Lower leg skin (tissue), 4 donors: ENCODE measurements at regions not wholly inside any gene's neighbourhood (a gene's known extent, or its start where the extent isn't known, plus 50 kb on each side); places are given as distances from the start of the nearest gene placed in this dataset.

ENCODE experiments used
- DNase-seq, 2 donors: peaks; one replicate each; pipeline ENCODE4 v3.0.0-alpha.2; 2019; ENCODE audit warnings: low spot score in 2 of 2
- H3K4me3 ChIP-seq: fragments of 200-600 bp; sonication (generic); 2 replicates; pipeline ENCODE4 v1.5.1; 2017; ENCODE audit warnings: mild to moderate bottlenecking, low read depth; ENCODE audit not compliant: poor library complexity, severe bottlenecking
- CTCF ChIP-seq, 3 donors: fragments of 450-650 bp; IDR thresholded peaks; one replicate each; pipeline ENCODE4 v1.5.1; 2016; ENCODE audit warnings: antibody characterized with exemption in 3 of 3, mild to moderate bottlenecking in 3 of 3, moderate library complexity in 2 of 3
- POLR2A ChIP-seq, 2 donors: fragments of 450-650 bp; IDR thresholded peaks; one replicate each; pipeline ENCODE4 v1.6.1; 2016 to 2017; ENCODE audit warnings: antibody characterized with exemption in 2 of 2, mild to moderate bottlenecking in 1 of 2, moderate library complexity in 1 of 2
- WGBS, 2 donors: methylation state at CpG; one replicate each; pipeline ENCODE4 v1.1.5; 2018; 5-methylcytosine and 5-hydroxymethylcytosine counted together
- intact Hi-C: fragments of 100-400 bp; cut with DNase I; formaldehyde crosslinking; loops from one replicate; pipeline ENCODE4 v1.15.0; 2023; ENCODE audit warnings: low total_unique reads

GRCh38 chr11:13128354-13128753 is 119.2 kb downstream of the RASSF10 start:
- WGBS, 2 donors = 92 to 94% methylated on average over 4 of the region's 4 CpGs
- TF ChIP-seq POLR2A (IDR thresholded peaks at IDR 0.05) = no peak
- TF ChIP-seq CTCF (IDR thresholded peaks at IDR 0.05) = no peak
- no peak for DNase-seq

GRCh38 chr11:13134066-13134465 is 125.0 kb downstream of the RASSF10 start:
- DNase-seq = no peak
- WGBS, 2 donors = 66 to 85% methylated on average over 3 of the region's 3 CpGs
- intact Hi-C loops = no loop called here
- no peak for TF ChIP-seq CTCF (IDR thresholded peaks at IDR 0.05)
- no peak for TF ChIP-seq POLR2A (IDR thresholded peaks at IDR 0.05)
- no peak overlapping the region for H3K4me3 ChIP-seq

More at GRCh38 chr11:13128354-13128753, 119.2 kb downstream of the RASSF10 start:
- intact Hi-C loops = loop anchor here (5.0 kb wide), 1 partner anchor 344 kb away; no protein-coding TSS in a partner anchor
- no peak overlapping the region for H3K4me3 ChIP-seq

- intact Hi-C loops = no loop called here
- H3K4me3 ChIP-seq = no peak overlapping the region
- WGBS, 2 donors = 75 to 76% methylated on average over 2 of the region's 2 CpGs
- no peak for TF ChIP-seq CTCF (IDR thresholded peaks at IDR 0.05)
- TF ChIP-seq POLR2A (IDR thresholded peaks at IDR 0.05) = no peak
- no peak for DNase-seq
Measured at GRCh38 chr11:13134886-13135285, 125.8 kb downstream of the RASSF10 start.

DNA sequence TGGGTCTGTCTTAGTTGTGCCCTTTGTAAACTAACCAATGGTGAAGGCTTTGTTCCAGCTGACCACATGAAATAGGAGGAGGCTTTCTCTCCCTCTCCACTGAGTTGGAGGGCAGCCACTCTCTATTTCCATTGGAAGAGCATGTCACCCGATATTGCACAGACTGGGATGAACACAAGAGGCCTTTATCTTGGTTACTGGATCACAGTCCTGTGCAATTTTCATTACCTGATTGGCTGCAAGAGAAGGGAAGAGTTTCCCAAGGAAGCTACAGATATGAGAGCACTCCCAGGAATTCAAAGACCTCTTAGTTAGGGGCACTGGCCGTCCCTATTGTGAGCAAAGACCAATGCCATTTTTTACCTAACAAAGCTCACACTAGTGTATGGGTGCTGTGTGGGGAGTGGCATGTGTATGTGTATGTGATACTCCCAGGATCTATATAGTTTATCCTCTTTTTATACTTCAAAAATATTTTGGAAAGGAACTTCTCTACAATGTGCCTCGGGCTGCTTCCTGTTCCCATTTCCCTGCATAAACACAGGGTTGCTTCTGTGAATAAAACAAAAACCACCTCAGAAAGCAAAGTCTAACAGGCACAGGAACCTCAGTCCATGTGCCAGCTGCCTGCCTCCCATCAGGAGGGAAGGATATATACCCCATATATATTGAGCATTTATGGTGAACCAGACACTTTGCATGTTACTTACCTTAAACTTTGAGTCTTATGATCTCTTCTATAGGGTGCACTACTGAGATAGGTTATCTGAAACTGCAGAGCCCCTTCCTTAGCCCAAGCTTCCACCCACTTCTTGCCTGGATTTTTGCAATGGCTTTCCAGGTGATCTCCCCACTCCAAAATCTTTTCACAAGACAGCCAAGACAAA is 126.5 kb downstream of the RASSF10 start:
- WGBS, 2 donors = 57 to 62% methylated on average over 3 of the region's 3 CpGs
- no peak for DNase-seq
- TF ChIP-seq POLR2A (IDR thresholded peaks at IDR 0.05) (no peak), CTCF (IDR thresholded peaks at IDR 0.05) (no peak)

DNA sequence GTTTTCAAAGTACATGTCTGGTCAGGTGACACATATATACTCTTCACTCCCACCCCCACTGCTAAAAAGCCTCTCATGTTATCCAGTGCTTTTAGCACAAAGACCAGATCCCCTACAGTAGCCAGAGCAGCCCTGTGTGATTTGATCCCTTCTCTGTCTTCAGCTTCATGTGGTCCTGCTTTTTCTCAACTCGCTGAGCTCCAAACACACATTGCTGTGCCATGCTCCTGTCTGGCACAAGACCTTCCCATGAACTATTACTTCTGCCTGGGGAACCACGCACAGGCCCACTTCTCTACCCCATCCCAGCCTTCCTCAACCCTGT is 127.1 kb downstream of the RASSF10 start:
- H3K4me3 ChIP-seq = no peak overlapping the region
- intact Hi-C loops = no loop called here
- WGBS, 2 donors = 43 to 88% methylated on average over 2 of the region's 2 CpGs
- TF ChIP-seq POLR2A (IDR thresholded peaks at IDR 0.05) = no peak
- TF ChIP-seq CTCF (IDR thresholded peaks at IDR 0.05) = no peak
- DNase-seq = no peak

More for the DNA sequence above, 126.5 kb downstream of the RASSF10 start:
- no peak overlapping the region for H3K4me3 ChIP-seq
- intact Hi-C loops = no loop called here
